ENCODE measurements at regions not wholly inside any gene's neighbourhood (a gene's known extent, or its start where the extent isn't known, plus 50 kb on each side); places are given as distances from the start of the nearest gene placed in this dataset.
"Not testable (repeated sequence)": the region's sequence is repeated elsewhere in the genome, so short reads cannot be mapped to it uniquely, and the experiment has no call there.

DNA sequence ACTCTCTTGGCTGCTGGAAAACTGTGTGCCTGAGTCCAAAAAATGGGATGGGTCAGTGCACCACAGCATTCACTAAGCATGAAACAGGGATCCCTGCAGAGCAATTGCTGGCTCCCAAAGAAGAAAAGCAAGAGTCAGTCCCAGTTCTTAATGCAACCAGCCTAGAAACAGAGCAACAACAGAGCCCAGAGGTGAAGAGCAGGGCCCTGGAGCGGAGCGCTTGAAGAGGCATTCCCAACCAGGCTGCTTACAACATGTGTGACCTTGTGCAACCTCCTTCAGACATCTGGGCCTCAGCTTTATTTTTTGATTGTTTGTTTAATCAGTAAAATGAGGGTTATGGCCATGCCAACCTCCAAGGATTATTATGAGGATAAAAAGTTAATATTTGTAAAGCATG, 543.7 kb upstream of the COBL start:
- no peak for DNase-seq

DNA sequence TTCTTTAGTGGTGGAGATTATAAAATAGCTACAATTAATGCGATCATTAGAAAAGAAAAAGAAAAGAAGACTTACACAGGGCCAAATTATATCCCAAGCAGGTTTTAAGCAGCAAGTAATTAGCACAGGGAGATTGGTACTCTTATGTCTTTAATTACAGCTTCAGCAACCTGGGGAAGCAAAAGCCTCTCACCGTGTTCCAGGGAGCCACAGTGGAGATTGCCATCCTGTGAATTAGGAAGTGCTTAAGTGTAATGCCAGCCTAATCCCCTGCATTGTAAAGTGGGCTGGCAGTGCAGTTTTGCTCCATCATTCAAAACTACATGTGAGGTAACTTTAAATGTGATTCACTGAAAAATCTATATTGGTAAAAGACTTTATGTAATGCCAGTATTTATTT, 533.5 kb upstream of the COBL start:
- no peak for DNase-seq

DNA sequence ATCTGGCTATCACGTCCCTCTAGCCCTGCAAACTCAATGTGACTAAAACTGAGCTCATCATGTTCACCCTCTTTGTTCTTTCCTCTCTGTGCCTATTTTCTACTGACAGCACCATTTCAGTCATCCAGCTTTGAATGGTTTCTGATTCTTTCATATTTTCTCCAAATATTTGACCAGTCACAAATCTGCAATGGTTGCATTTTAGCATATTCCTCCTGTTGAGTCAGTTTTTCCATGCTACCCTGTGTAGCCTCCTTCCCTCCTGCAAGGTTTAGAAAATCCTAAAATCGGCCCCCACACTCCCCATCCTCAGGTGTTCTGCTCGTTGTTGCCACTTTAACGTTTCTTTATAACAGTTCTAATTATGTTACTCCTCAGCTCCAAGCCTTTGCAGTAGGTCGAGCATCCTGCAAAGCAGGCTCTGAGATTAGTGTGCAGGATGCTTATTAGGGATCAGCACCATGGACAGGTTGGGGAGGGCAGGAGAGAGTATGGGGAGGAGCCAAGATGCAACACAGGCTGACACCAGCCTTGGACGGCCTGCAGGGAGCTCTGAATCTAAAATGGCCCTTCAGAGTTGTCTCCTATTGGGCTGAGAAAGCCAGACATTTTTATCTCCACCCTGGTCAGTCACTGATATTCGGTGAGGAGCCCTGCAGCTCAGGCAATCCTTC, 531.0 kb upstream of the COBL start:
- no peak for DNase-seq

DNA sequence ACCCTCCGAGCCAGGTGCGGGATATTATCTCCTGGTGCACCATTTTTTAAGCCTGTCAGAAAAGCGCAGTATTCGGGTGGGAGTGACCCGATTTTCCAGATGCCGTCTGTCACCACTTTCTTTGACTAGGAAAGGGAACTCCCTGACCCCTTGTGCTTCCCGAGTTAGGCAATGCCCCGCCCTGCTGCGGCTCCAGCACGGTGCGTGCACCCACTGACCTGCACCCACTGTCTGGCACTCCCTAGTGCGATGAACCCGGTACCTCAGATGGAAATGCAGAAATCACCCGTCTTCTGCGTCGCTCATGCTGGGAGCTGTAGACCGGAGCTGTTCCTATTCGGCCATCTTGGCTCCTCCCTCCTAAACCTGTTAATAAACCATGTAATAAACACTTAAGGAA, 522.5 kb upstream of the COBL start:
- not testable (repeated sequence) for DNase-seq

DNA sequence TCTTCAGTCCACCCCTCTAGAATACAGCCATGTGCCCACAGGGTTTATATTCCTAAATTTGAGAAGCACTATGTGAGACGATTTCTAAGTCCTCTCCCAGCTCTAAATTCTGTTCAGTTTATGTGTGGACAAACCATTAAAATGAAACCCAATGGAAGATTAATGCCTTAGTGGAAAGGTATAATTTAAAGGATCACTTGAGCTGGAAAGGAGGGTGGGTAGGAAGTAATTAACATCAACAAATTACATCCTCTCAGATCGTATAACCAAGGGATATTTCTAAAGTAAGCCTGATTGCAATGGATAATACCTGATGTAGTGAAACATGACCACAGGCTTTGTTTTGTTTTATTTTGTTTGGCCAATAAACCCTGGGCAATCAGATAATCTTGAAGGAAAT, 511.0 kb upstream of the COBL start:
- no peak for DNase-seq

DNA sequence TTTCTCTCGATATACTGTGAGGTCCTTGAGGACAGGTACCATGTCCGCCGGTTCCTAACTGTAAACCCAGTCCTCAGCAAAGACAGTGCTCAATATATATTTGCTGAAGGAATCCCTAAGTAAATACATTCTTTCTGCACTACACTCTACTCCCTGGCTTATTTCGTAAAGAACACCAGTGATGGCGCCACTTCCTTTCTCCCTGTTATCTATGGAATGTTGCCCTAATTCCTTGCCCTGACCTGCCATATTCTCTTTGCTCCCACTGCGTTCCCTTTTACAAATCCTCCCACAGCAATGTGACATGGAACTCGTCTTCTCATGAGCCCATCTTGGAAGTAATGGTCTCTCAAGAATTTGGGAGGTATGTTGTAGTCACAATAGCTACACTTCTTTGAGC, 507.4 kb upstream of the COBL start:
- no peak for DNase-seq

DNA sequence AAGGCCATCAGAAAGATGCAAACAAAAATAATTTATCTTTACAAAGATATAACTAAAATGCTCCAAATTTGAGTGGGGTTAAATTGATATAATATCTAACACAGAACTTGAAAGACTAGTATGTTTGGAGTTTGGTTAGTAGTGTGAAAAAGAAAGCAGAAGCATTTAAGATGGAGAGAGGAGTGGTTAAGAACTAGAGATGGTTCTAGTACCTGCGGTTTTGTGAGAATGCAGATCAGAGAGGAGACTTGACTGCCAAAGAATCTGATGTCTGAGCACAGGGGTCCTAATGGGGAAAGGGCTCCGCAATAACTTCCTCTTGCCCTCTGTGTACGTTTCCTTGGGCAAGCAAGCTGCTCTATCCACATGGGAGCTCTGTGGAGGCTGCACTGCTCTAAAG, 506.8 kb upstream of the COBL start:
- no peak for DNase-seq

DNA sequence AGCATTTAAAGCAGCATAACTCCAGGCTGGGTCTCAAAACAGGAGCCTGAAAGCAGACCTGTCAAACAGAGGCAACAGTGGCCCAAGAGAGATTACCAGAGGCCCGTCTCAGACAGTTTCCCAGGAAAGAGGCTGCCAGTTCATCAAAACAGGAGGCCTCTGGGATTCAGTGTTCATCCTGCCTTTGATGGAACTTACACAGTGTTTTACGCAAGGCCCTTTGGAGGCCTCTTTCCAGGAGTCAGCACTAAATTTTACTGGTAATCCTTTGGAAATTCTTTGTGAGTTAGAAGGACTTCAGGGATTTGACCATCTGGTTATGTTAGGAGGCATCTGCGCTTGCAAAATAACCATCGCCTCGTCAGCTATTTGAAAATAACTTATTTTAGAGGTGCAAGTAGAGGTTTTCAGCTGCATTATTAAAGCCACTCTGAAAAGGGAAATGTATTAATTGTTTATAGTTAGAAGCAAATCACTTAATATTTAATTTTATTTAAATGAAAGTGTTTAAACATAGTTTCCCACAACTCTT, 501.2 kb upstream of the COBL start:
- DNase-seq, result no peak

DNA sequence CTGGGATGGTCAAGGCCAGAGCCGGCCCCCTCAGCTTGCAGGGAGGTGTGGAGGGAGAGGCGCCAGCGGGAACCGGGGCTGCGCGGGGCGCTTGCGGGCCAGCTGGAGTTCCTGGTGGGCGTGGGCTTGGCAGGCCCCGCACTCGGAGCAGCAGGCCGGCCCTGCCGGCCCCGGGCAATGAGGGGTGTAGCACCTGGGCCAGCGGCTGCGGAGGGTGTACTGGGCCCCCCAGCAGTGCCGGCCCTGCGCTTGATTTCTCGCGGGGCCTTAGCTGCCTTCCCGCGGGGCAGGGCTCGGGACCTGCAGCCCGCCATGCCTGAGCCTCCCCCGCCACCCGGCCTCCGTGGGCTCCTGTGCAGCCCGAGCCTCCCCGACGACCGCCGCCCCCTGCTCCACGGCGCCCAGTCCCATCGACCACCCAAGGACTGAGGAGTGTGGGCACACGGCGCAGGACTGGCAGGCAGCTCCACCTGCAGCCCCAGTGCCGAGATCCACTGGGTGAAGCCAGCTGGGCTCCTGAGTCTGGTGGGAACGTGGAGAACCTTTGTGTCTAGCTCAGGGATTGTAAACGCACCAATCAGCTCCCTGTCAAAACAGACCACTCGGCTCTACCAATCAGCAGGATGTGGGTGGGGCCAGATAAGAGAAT, 489.3 kb upstream of the COBL start:
- not testable (repeated sequence) for DNase-seq

DNA sequence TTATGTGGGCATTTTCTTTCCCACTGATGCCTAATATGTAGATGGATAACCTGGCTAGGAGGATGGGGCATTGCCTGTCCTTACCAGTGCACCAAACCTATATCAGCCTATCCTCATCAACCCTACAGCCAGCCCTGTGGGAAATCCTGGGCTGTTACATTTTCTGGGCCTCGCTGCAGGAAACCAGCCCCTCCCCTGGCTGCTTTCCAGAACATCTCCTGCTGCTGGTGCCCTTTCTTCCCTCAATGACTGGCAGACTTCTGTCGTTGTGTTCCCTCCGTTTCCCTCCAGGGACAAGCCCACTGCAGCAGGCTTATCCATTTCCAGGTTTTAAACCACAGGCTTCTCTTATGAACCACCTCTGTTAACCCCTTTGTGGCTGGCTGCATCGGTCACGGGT, 486.1 kb upstream of the COBL start:
- no peak for DNase-seq

DNA sequence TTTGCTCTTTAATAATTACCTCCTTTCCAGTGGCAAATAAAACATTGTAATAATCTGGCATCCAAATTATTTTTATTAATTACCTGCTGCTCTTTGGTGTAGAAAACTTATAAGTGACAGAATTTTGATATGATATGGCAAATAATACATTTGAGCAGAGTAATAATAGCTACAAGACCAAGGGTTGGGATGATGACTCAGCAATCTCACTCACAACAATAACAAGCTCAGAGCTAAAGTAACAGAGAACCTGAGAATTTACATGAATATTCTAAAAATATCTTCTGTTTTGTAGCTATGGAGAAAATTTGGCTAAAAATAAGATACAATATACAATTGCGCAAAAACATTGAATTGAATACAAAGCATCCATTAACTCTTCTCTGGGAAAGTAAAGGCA, 480.8 kb upstream of the COBL start:
- DNase-seq, result no peak

DNA sequence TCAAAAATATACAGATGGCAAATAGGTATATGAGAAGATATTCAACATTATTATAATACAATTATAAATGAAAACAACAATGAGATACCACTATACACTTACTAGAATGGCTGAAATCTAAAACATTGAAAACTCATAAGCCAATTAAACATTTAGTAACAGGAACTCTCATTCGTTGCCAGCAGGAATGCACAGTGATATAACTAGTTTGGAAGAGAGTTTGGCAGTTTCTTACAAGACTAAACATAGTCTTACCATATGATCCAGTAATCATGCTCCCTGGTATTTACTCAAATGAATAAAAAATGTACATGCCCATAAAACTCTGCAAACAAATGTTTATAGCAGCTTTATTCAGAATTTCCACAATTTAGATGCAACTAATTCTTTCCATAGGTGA, 476.2 kb upstream of the COBL start:
- DNase-seq, result no peak

DNA sequence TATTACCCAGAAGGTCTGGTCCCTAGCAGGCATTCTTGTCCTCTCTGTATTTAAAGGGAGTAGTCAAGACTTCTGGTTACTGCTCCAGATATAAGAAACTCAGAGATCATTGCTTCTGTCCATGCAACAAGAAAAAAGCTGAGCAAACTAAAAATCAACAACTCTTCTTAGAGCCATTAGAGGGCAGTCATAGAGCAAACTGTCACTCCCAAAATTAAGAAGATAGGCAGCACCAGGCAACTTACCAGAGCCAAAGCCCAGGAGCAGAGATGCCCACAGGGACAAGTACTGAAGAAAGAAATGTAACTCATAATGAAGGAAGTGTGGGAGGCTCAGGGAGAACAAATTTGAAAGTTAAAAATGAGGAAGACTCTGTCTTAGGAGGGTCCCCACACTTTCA, 472.9 kb upstream of the COBL start:
- DNase-seq, result no peak

DNA sequence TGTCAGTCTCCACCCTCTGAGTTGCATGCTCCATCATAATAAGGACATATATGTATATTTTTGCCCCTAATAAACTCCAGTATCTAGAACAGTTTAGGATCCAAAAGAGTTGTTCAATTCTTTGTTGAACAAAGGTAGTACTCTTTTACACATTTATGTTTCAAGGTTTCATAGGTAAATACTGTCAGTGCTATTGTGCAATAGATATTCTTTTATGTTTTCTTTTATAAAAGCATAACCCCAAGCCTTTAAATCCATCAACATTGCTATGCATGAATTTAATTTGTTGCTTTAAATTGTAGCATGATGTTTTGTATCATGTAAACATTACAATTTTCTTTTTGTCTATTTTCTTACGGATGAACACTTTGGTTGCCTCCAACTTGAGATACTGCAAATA, 469.7 kb upstream of the COBL start:
- DNase-seq, result no peak

DNA sequence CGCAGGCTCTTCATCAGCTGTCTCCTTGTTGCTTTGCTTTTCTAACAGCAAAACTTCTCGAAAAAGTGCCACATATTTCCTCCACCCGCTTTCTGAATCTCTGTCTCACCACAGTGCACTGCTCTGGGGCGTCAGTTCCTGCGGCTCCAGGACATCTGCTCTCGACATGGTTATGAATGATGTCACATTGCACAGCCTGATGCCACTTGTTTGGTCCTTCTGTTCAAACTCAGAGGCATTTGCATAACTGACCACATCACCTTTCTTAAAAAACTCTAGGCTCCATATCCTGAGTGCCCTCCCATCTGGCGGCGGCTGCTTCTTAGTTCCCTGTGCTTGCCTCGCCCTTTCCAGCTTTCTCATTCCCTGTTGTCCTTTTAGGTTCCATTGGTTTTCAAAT, 469.3 kb upstream of the COBL start:
- DNase-seq, result no peak

DNA sequence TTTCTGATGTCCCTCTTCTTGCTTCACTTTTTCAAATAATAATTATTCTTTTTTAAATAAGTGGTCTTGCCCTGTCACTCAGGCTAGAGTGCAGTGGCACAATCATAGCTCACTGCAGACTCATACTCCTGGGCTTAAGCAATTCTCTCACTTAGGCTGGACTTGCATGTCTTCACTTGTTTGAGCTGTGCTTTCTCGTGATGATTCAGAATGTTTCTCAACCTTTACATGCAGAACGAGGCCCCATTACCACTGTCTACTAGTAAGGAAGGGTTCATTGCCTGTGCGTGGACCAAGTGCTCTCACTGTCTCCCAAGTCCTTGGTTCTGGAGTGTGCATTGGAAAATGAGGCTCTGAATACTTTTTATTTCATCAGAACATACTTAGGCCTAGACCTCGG, 468.6 kb upstream of the COBL start:
- DNase-seq, result no peak

DNA sequence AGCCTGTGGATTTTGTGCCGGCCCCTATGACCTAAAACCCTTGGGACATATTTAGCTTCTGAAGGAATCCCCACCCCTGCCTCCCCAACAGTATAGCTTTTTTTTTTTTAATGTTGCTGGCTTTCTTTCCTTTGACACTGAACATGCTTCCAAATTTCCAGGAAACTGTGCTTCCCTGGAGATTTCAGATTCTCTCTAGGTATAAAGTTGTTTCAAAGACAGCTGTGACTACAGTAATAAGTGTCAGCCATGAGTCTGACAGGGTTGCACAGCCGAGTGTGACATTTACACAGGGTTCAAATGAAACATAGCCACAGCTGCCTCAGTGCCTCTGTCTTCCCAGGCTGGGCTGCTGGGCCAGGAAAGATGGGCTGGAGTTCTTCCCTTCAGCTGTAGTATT, 466.6 kb upstream of the COBL start:
- no peak for DNase-seq

DNA sequence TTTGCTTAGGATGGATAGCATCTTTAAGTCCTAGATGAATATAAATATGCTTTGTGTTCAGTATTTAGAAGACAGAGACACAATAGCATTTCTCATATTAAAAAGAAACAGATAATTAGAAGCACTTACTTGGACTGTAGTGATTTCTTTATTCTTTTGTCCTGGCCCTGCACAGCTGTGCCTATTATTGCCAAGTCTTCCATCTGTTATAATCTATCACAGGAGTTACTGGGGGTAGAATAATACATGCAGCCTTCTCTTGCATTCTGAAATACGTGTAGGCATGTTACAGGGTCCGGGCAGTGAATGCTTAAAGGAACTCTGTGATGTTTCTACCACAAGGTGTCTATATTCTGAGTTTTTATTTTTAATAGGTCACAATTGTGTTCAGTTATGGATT, 461.5 kb upstream of the COBL start:
- DNase-seq, result no peak

DNA sequence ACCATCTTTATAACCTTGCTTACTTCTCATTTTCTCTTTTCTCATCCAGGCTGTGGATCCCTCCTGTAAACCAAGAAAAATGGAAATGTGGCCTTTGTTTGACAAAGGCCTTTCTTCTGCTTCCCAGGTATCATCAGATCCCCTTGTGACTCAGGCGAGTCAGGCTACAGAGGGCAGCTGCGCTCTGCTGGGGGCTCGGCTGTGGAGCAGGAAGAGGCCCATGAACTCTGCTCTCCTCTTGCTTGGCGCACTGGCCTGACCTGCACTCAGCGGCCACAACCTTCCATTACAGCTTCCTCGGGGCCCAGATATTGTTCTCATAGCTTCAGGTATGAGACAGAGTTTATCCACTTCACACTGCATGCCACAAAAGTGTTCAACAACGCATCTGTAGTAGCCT, 457.6 kb upstream of the COBL start:
- no peak for DNase-seq

DNA sequence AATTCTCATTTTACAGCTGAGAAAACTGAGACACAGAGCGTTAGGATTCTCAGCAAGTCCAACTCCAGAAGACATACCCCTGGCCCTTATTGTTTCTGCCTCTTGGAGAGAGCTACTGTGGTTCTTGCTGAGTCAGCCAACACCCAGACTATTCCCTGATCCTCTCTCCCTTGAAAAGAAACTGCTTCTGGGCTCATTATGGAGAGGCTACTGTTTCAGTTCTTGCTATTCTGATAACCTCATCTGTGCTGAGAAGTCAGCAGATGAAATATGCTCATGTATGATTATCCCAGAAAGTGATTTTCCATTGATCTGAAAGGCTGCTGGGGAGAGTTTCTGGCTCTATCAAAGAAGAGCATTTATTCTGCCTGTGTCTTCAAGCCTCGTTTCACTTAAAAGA, 455.6 kb upstream of the COBL start:
- no peak for DNase-seq

DNA sequence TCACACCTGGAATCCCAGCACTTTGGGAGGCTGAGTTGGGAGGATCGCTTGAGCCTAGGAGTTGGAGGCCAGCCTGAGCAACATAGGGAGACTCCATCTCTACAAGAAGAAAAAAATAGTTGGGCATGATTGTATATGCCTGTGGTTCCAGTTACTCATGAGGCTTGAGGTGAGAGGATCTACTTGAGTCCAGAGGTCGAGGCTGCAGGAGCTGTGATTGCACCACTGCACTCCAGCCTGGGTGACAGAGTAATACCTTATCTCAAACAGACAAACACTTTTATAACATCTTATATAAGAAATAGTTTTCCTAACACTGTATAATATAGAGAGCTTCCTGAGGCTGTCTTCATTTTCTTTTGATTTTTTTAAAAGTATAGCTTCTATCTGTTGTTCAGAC, 448.4 kb upstream of the COBL start:
- no peak for DNase-seq

DNA sequence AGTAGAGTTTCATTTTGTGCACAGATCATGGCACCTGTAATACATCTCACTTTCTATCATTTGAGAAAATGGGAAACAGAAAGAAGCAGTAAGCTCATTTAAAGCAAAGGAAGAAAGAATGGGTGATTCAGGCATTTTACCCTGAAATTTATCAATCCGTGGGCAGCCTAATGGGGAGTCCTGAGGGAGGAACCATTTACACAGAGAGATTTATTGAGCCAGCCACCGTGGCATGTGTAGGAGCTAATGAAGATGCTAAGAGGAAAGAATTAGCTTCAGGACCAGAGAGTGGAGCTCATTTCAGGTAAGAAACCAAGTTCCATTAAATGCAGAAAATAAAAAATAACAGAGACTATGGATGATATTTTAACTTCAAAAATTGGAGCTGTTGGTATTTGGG, 443.4 kb upstream of the COBL start:
- DNase-seq, result no peak

DNA sequence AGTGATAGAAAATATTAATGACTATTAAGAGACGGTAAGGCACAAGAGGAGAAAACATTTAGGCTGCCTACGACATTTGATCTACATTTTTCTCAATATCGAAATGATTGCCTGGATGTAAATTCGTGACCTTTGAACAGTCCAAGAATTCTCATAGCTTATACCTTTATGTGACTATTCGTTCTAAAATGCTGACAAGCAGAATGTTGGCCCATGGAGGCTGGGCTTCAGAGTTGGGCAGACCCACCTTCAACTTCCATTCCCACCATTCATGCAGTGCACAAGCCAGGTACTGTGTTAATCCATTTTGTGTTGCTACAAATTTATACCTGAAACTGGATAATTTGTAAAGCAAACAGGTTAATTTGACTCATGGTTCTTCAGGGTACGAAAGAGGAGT, 441.4 kb upstream of the COBL start:
- DNase-seq, result no peak

DNA sequence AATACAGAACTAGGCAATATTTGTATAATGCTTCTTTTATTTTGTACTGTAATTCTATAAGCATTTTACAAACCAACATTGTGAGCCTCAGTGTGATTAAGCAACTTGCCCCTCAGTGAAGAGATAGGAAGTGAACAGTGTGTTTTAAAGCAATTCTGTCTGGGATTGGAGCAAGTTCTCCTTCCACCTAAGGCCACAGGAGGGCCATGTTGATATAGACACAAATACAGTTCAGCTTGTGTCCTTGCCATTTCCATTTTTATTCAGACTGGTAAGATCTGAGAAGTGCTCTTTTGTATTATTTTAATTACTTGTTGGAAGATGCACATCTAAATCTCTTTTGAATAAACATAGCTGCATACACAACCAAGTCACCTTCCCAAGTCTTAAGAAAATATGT, 416.3 kb upstream of the COBL start:
- DNase-seq, result no peak

DNA sequence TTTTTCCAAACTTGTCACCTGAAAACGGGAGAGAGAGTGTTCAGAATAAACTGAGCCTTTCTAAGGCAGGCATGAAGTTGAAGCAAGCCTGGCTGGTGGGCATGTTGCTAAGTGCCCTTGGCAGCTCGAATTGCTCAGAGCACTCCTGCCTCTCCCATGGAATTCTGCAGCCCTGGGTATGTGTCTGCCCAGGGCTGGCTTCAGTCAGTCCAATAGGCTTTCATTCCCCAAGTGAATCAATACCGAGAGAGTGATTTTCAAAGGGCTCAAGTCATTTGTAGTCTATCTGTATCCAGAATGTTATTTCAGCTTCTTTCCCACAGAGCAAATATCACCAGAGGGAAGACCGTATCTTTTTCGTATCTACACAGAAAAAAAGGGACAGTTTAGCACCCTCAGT, 415.5 kb upstream of the COBL start:
- DNase-seq, result no peak

All from stimulated activated CD4-positive, alpha-beta T cell treated with anti-CD3 and anti-CD28 coated beads, Interleukin-2, amount 100 ng/mL, for 24 hours (primary cell).